ENCODE measurements at regions not wholly inside any gene's neighbourhood (a gene's known extent, or its start where the extent isn't known, plus 50 kb on each side); places are given as distances from the start of the nearest gene placed in this dataset.

DNA sequence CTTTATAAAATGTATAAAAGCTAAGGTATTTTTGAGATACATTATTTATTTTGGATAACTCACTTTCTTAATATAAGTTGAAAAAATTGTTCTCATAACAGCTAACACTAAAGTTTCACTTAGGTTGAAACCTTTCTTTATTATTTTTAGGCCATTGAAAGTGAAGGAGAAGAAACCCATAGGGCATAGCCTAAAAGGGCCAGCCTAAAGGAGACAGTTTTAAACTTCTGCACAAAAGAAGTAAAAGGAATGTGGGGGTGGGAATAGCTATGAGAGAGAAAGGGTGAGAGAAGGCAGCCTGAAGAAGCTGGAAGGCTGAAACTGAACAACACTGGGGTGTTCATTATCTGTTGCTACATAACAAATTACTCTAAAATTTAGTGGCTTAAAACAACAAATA lies 57.6 kb upstream of the RAPGEF2 start:
- peaks cover 12% of the 10 kb centered on the region for H3K4me1 ChIP-seq (ENCODE audit: insufficient read depth, low read length)
- H3K4me3 ChIP-seq (ENCODE audit: insufficient read depth, low read length): no peak overlapping the region
- no peaks in the 10 kb centered on the region for H3K36me3 ChIP-seq (ENCODE audit: insufficient read depth, low read length)
- no peaks in the 10 kb centered on the region for H3K79me2 ChIP-seq (ENCODE audit: insufficient read depth, low read length)
- no peaks in the 10 kb centered on the region for H3K9me3 ChIP-seq (ENCODE audit: low read depth, low read length)
- H3K4me2 ChIP-seq (ENCODE audit: insufficient read depth, low read length): no peak overlapping the region
- peaks cover 6% of the 10 kb centered on the region for H3K27me3 ChIP-seq (ENCODE audit: insufficient read depth, low read length)
- no peaks in the 10 kb centered on the region for H4K20me1 ChIP-seq (ENCODE audit: insufficient read depth, low read length)
- DNase-seq (ENCODE audit: insufficient read length, low spot score, missing footprints): no peak
- TF ChIP-seq CTCF (IDR thresholded peaks at IDR 0.05; ENCODE audit: extremely low read depth, low read depth, low read length): no peak
- no peak overlapping the region for H3K27ac ChIP-seq (ENCODE audit: low read depth, low read length)
- H2AFZ ChIP-seq (ENCODE audit: low read length): no peak overlapping the region

GRCh38 chr4:159046683-159047082 lies 56.2 kb upstream of the RAPGEF2 start:
- no peak for TF ChIP-seq CTCF (IDR thresholded peaks at IDR 0.05; ENCODE audit: extremely low read depth, low read depth, low read length)

DNA sequence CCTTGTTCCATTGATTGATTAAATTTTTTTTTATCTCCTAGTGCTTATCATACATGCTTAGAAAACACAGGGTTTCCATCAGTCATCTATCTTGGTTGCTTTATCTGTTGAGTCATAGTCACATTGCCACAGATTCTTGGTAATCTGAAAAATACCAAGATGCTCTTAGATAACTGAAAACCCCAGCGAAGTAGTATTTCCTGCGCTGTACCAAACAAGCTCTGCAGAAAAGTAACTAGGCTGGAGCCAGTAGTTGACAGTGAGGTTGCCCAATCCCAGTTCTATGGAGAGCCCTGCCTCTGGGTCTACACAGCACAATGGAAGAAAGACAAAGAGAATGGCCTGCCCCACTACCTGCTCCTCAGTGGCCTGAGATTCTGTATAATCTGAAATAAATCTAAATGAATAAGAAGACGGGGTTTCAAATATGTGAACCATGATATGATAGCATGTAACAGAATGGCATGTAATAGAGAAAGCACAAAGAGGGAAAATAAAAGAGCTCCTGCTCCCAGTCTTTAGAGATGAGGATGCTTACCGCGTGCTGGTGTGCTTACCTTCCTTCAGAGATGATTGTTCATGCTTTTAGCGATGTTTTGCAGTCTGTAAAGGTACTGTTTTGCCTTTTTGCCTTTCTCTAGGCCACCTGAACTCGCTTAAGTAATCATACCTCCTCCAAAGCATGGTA lies 55.3 kb upstream of the RAPGEF2 start:
- Histone ChIP-seq H4K20me1 (ENCODE audit: insufficient read depth, low read length) (no peaks in the 10 kb centered on the region), H3K9me3 (ENCODE audit: low read depth, low read length) (no peaks in the 10 kb centered on the region), H3K4me1 (ENCODE audit: insufficient read depth, low read length) (peaks cover 12% of the 10 kb centered on the region), H3K36me3 (ENCODE audit: insufficient read depth, low read length) (no peaks in the 10 kb centered on the region), H3K27ac (ENCODE audit: low read depth, low read length) (peak overlapping the region; percentile 31), H3K4me2 (ENCODE audit: insufficient read depth, low read length) (peak overlapping the region; percentile 87), H2AFZ (ENCODE audit: low read length) (peak overlapping the region; percentile 83), H3K79me2 (ENCODE audit: insufficient read depth, low read length) (no peaks in the 10 kb centered on the region), H3K4me3 (ENCODE audit: insufficient read depth, low read length) (peak overlapping the region; percentile 64), H3K27me3 (ENCODE audit: insufficient read depth, low read length) (no peaks in the 10 kb centered on the region)
- DNase-seq (ENCODE audit: insufficient read length, low spot score, missing footprints): no peak
- no peak for TF ChIP-seq CTCF (IDR thresholded peaks at IDR 0.05; ENCODE audit: extremely low read depth, low read depth, low read length)

More at GRCh38 chr4:159046683-159047082, 56.2 kb upstream of the RAPGEF2 start:
- peaks cover 5% of the 10 kb centered on the region for H3K27me3 ChIP-seq (ENCODE audit: insufficient read depth, low read length)
- no peaks in the 10 kb centered on the region for H3K79me2 ChIP-seq (ENCODE audit: insufficient read depth, low read length)
- H3K27ac ChIP-seq (ENCODE audit: low read depth, low read length): no peak overlapping the region
- H3K4me2 ChIP-seq (ENCODE audit: insufficient read depth, low read length): no peak overlapping the region
- H2AFZ ChIP-seq (ENCODE audit: low read length): no peak overlapping the region
- H3K36me3 ChIP-seq (ENCODE audit: insufficient read depth, low read length): no peaks in the 10 kb centered on the region
- no peaks in the 10 kb centered on the region for H4K20me1 ChIP-seq (ENCODE audit: insufficient read depth, low read length)
- no peak overlapping the region for H3K4me3 ChIP-seq (ENCODE audit: insufficient read depth, low read length)
- DNase-seq (ENCODE audit: insufficient read length, low spot score, missing footprints): no peak
- H3K4me1 ChIP-seq (ENCODE audit: insufficient read depth, low read length): peaks cover 12% of the 10 kb centered on the region
- no peaks in the 10 kb centered on the region for H3K9me3 ChIP-seq (ENCODE audit: low read depth, low read length)

DNA sequence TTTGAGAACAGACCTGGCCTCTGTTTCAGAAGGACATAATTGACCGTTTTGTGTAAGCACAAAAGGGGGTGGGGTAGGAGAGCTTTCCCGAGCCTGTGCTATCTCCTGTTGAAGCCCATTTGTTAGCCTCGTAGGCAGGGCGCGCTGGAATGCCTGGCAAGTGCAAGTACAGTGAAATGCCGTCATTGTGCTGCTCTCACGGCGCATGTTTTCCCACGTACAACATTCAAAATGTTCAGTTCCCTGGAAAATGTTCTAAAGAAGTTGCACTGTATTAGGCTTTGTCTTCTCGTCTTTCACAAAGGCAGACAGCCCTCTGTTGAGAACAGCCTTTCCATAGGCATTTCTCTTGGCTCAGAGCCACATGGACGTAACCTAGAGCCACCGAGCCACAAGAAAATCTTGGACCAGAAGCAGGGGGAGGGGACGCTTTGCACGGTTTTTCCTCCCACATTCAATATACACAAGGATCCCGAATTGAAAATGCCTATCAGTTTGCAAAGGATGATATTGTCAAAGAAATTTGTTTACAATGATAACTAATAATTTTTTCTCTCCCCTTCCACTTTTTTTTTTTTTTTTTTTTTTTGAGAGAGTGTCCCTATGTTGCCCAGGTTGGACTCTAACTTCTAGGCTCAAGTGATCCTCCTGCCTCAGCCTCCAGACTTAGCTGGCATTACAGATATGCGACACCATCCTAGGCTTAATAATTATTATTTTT lies 54.6 kb upstream of the RAPGEF2 start:
- Histone ChIP-seq H3K4me2 (ENCODE audit: insufficient read depth, low read length) (peak overlapping the region; percentile 87), H3K27ac (ENCODE audit: low read depth, low read length) (peak overlapping the region; percentile 31), H3K4me3 (ENCODE audit: insufficient read depth, low read length) (peak overlapping the region; percentile 64), H2AFZ (ENCODE audit: low read length) (peak overlapping the region; percentile 83), H3K4me1 (ENCODE audit: insufficient read depth, low read length) (peaks cover 12% of the 10 kb centered on the region), H3K27me3 (ENCODE audit: insufficient read depth, low read length) (no peaks in the 10 kb centered on the region), H3K9me3 (ENCODE audit: low read depth, low read length) (no peaks in the 10 kb centered on the region), H3K36me3 (ENCODE audit: insufficient read depth, low read length) (no peaks in the 10 kb centered on the region), H3K79me2 (ENCODE audit: insufficient read depth, low read length) (no peaks in the 10 kb centered on the region), H4K20me1 (ENCODE audit: insufficient read depth, low read length) (no peaks in the 10 kb centered on the region)
- DNase-seq (ENCODE audit: insufficient read length, low spot score, missing footprints): peak; percentile 84
- no peak for TF ChIP-seq CTCF (IDR thresholded peaks at IDR 0.05; ENCODE audit: extremely low read depth, low read depth, low read length)

Measured in osteoblast (primary cell).